HL-60 (cell line): ENCODE measurements at regions not wholly inside any gene's neighbourhood (a gene's known extent, or its start where the extent isn't known, plus 50 kb on each side); places are given as distances from the start of the nearest gene placed in this dataset.

Experiments used
- GABPA ChIP-seq: IDR thresholded peaks from 2 replicates; pipeline ENCODE4 v1.6.1; 2012; ENCODE audit warnings: low read depth
- SPI1 ChIP-seq: IDR thresholded peaks from 2 replicates; pipeline ENCODE4 v1.6.1; 2012; ENCODE audit warnings: low read depth, mild to moderate bottlenecking, borderline replicate concordance
- TF ChIP-seq, protein P1 (sequence below): IDR thresholded peaks from one replicate; pipeline ENCODE4 v1.5.1; 2011; ENCODE audit warnings: low read length, control low read depth, inconsistent platforms; ENCODE audit not compliant: insufficient read depth

DNA sequence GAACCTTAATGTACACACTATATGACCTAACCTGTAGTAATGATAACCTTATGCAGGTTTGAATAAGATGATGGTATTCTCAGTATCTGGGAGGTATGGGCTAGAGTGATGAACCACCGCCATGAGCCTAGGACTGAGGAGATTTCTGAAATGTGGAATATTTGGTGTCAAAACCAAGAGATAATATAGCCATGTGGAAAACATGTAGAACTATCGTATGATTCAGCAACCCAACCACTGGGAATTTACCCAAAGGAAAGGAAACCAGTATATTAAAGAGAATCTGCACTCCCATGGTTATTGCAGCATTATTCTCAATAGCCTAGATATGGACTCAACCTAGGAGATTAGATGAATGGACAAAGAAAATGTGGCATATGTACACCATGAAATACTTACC is 271.7 kb upstream of the BTG1 start:
- TF ChIP-seq, protein P1, sequence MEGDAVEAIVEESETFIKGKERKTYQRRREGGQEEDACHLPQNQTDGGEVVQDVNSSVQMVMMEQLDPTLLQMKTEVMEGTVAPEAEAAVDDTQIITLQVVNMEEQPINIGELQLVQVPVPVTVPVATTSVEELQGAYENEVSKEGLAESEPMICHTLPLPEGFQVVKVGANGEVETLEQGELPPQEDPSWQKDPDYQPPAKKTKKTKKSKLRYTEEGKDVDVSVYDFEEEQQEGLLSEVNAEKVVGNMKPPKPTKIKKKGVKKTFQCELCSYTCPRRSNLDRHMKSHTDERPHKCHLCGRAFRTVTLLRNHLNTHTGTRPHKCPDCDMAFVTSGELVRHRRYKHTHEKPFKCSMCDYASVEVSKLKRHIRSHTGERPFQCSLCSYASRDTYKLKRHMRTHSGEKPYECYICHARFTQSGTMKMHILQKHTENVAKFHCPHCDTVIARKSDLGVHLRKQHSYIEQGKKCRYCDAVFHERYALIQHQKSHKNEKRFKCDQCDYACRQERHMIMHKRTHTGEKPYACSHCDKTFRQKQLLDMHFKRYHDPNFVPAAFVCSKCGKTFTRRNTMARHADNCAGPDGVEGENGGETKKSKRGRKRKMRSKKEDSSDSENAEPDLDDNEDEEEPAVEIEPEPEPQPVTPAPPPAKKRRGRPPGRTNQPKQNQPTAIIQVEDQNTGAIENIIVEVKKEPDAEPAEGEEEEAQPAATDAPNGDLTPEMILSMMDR: no peak
- TF ChIP-seq SPI1 (no peak), GABPA (no peak)
